Adrenal gland (tissue), 5 donors: ENCODE measurements at regions not wholly inside any gene's neighbourhood (a gene's known extent, or its start where the extent isn't known, plus 50 kb on each side); places are given as distances from the start of the nearest gene placed in this dataset.

Experiments
- CTCF ChIP-seq, 6 experiments: fragments of 450-650 bp in 4 of 6; fragments of 200-600 bp in 2 of 6; sonication (generic) in 1 of 6; IDR thresholded peaks; 1 replicate in 5 of 6; 2 replicates in 1 of 6; pipeline versions ENCODE4 v1.5.1 to v1.8.0; 2016 to 2021; ENCODE audit warnings: antibody characterized with exemption in 6 of 6, mild to moderate bottlenecking in 2 of 6, moderate library complexity in 1 of 6
- POLR2A ChIP-seq, 2 donors: fragments of 450-650 bp; IDR thresholded peaks; one replicate each; pipeline ENCODE4 v1.6.1; 2017; ENCODE audit warnings: antibody characterized with exemption in 2 of 2, mild to moderate bottlenecking in 2 of 2, moderate library complexity in 1 of 2
- donor health status: DM: no; HTN: no; CAD: no.

- TF ChIP-seq CTCF (IDR thresholded peaks at IDR 0.05) (no peak), POLR2A (IDR thresholded peaks at IDR 0.05) (no peak)
Observed at GRCh38 chr2:34050413-34050812, 451.3 kb upstream of the FAM98A start.
